CD1c-positive myeloid dendritic cell (primary cell): ENCODE measurements at regions not wholly inside any gene's neighbourhood (a gene's known extent, or its start where the extent isn't known, plus 50 kb on each side); places are given as distances from the start of the nearest gene placed in this dataset.

Experiments used
- DNase-seq: peaks from one replicate; pipeline ENCODE4 v3.0.0-alpha.2; 2016; ENCODE audit errors: extremely low spot score

DNA sequence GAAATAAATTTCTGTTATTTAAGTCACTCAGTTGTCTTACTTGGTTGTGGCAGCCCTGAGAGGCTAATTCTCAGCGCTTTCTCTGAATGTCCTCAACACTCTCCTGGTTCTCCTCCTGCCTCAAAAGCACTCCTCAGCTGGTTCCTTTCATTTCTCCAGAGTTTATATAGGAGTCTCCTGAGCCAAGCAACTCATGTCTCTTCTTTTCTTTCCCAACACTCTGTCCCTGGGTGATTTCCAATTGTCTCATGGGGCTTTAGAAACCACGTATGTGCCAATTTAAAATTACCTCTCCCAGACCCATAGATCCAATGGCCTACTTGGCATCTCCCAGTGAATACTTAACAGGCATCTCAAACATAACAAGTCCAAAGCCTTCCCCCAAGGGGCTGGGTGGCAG, 184.3 kb downstream of the TTC32 start:
- DNase-seq, result no peak

DNA sequence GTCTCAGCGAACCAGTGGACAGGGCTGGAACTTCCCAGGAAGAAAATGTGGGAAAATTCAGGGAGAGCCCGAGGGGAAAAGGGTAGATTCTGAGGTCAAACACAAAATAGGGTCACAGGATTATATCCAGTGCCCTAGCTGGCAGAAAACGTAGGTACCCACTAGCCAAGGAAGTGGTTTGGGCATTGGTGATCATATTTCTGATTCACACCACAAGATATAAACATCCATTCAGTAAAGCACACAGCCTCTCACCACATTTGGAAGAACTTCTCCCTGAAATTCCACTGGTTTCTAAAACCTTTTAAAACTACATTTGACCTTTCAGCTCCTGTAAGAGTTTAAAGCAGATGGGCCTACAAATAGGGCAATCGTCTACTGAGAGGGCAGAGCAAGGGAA, 186.9 kb downstream of the TTC32 start:
- no peak for DNase-seq

DNA sequence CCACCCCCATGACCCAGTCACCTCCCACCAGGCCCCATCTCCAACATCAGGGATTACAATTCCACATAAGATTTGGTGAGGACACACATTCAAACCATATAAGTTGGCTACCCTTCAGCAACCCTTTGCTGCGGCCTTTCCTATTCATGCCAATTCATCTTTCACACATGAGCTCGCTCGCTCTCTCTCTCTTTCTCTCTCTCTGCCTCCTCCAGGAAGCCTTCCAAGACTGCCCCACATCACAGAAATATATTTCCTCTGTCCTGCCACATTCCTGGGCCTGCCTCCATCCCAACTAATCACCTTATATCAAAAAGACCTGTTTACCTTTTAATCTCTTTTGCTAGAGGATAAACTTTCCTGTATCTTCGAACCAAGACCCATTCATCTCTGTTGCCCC, 188.9 kb downstream of the TTC32 start:
- DNase-seq, result no peak

DNA sequence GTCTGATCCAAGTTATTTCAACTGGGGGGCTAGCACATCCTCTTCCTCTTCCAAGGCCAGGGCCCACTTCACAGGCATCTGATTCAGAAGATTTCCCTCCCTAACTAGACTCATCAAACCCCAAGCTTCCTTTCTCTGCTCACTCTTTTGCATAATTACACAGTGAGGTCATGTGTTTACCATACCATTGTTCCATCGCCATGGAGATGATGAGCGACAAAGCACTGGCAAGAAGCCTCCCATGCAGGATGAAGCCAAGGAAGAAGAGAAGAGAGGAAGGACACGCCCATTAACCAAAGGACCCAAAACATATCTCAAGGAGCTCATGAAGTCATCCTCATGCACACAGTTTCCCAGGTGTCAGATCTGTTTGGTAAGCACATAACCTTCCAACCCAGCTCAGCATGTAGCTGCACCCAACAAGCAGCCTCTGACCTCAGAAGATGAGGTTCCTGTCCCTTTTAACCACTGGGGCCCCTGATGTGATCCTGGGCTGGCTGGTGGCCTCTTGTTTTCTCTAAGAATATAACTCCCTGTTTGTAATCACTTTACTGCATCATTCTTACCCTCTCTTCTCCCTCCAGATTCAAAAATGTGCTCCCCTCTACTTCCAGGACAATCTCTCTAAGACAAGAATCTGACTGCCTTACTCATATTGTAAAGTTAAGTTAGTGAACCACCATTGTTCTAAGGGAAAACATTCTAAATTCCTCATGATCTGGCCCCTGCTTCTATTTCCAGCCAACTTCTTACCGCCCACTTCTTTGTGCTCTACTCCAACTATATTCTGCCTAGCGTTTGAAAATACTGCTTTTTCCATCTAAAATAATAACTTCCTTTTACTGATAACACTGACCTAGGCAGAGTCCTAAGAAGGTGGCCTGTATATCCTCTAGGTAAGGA, 190.1 kb downstream of the TTC32 start:
- no peak for DNase-seq

DNA sequence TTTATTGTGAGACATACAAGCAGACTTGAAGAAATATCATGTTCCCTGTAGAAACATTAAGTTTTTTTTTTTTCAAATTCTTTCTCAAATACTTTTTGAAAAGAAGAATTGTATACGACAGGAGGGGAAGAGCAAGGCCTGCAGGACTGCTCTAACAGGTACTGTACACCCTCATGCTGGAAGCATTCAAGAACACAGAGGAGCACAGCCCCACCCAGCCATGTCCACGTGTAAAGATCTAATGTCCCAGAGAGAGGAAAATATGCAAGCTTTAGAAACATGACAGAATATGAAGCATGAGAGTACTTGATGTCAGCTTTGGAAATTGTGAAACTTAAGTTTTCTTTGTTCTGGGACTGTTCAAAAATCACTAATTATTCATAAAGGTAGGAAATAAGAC, 191.6 kb downstream of the TTC32 start:
- DNase-seq, result no peak

DNA sequence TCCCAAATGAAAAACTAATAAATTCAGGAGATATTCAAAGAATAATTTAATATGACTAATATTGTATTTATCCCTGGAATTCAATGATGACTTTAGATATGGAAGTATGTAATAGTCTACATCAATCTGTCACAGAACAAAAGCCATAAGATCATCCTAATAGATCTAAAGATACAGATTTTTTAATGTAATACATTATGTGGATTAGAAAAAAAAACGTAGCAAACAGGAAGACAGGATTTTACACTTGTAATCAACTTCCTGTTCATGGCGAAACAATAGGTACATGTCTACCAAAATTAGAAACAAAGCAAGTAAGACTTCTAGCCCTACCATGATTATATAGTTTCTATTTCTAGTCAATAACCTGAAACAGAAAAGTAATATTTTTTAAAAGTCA, 192.2 kb downstream of the TTC32 start:
- no peak for DNase-seq

DNA sequence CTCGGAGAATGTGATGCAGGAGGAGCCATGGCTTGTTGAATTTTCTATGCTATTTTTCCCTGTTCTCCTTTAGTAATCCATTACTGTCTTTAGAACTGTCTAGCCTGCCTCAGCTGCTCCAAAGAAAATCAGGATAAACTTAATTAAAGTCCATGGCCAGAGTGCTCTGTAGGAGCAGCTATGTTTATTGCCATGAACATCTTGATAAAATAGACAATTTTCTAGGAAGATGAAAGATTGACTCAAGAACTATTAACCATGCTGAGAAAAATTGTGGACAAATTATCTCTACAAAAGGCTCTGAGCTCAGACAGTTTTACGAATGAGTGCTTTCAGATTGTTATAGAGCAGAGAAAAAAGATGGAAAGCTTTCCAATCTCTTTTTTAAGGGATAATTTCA, 193.0 kb downstream of the TTC32 start:
- DNase-seq, result no peak

DNA sequence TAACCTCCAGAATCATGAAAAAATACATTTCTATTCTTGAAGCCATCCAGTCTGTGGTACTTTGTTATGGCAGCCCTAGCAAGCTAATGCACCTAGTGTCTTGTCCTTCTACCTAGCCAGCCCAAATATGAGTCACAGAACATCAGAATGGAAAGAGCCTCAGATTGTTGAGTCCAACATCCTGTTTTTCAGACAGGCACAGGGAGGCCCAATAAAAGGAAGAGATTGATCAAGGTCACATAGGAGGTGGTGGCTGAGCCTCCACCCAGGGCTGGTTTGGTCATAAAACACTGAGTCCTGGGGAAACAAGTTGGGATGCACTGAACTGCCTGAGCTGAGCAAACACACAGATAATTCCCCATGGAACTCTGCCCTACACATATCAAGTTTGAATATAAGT, 195.5 kb downstream of the TTC32 start:
- no peak for DNase-seq

DNA sequence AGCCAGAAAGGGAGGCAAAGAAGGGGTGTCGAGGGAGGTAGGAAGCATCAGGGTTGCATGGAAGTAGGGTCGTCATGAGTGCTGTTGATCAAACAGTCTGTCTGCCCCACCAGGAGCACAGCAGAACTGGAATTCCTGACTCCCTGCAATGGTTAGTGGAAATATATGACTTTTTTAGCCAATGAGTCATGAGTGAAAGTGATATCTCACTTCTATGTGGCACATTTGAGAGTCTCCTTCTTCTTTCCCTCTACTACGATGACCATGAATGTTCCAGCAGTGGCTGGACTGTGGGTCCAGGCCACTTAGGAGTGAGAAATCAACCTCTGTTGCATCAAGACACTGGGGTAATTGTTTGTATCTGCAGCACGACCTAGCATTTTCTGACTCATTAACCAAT, 199.5 kb downstream of the TTC32 start:
- DNase-seq, result no peak

DNA sequence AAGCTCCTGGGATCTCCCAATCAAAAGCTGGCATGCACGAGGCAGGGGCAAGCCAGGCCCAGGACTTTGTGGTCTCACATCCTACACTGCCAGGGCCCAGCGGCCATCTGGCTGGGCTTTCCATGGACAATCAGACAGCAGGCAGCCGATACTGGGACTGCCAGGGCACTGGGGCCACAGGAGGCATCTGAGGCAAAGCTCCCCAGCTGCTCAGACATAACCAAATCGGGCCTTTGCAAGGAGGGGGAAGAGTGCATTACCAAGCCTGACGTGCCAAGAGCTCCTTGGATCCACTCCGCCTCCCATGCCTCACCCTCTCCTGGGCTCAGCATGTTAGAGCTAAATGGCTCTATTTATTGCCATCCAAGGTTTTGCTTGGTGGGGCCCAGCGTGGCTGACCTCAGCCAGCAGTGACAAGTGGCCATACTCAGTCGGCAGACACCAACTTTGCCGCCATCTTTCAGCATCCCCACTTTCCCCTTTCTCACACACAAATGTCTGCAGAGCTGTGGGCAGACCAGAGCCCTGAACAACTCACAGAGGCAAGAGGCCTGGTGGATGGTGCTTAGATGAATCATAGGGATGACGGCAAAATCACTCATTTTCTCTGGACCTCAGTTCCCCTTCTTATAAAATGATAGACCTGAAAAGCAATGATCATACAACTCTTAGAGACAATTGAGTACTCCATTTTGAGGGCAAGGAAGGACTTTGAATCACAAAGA, 200.8 kb downstream of the TTC32 start:
- no peak for DNase-seq

DNA sequence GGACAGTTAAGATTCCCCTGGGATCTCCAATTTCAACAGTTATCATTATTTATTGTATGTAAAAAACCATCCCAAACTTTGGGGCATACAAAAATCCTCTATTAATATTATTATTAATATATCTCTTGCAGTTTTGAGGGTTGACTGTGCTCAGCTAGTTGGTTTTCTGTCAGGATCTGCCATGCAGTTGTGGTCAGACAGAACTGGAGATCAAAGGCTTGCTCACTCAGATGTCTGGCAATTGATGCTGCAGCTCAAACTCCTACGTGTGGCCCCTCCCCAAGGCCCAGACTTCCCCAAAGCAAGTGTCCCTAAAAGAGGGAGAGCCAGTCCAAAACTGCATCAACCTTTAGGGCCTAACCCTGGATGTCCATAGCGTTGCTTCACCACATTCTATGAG, 204.7 kb downstream of the TTC32 start:
- no peak for DNase-seq

DNA sequence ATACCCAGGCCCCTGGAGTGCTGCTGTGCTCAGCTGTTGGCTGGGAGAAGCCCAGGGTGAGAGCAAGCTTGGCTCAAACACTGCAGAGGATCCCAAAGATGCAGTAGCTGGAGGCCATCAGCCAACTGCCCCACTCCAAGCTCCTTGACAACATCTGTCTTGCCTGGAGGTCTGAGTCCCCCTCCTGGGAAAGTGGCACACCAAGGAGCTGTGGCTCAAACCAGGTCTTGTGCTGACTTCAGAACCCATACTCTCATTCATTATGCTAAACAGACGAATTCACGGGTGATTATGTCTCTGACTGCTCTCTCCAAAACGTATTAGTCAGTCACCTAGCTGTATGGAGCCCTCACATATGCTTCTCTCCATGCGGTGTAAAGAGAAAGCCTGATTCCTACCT, 206.1 kb downstream of the TTC32 start:
- no peak for DNase-seq

DNA sequence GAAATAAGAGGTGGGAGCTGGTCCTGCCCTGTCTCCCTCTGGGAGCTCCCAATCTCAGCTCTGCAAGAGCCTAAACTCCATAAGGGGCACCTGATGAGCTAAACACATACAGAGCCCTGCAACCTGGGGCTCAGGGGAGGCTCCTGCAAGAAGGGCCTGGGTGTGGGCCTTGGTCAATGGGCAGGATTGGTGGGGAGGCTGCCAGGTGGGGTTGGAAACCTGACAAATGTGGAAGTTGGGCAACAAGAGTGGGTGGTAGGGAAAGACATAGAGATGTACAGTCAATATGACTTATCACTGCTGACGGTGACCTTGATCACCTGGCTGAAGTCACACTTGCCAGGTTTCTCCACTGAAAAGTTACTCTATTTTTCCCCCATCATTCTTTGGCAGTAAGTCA, 209.9 kb downstream of the TTC32 start:
- DNase-seq, result no peak

DNA sequence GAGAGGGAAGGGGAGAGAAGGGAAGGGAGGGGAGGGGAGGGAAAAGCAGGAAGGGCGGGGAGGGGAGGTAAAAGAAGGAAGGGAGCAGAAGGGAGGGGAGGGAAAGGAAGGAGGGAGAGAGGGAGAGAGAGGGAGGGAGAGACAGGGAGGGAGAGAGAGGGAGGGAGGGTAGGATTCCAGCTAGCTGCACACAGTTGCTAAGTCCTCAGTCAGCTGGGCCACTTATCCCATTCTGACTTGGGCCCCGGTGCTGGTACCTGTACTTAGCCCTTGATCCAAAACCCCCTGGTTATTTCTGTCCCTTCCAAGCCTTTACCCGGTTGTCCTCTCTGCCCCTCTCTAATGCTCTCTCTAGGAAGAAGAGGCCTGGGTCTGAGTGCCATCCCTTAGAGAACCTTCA, 211.4 kb downstream of the TTC32 start:
- DNase-seq, result no peak

DNA sequence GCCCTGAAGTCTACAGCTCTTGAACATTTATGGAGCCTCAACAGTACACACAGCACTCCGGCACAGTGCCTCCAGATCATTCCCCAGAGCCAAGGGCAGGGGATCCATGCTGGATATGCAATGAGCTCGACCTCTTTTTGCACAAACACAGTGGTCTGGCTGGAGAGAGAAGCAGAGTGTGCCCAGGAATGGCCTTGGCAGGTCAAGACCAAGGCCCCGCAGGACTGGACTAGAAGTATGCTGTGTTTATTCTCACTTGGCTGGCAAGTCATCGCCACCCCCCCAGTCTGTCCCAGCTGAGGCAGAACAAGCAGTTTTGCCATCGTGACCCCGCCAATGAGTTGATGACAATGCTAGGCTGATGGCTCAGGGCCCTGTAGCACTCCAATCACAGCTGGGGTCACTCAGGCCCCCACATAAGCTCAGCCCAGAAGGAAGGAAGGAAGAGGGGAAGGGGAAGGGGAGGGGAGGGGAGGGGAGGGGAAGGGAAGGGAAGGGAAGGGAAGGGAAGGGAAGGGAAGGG, 212.1 kb downstream of the TTC32 start:
- DNase-seq, result no peak

DNA sequence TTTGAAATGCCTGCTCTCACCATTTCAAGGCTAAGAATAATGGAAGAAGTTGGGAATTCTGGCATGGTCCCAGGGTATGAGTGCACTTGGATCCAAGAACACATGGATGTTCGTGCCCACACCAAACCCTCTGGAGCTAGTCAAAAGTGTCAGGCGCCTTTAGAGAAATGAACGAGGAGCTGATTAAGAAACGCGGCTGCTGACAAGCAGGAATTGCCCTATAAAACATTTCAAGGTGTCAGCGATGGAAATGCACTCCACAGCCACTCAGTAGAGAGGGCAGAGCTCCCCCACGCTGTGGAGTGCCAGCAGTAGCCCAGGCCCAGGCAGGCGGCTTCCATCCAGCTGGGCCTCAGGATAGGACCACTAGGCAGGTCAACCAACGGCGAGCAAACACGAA, 213.7 kb downstream of the TTC32 start:
- DNase-seq, result no peak

DNA sequence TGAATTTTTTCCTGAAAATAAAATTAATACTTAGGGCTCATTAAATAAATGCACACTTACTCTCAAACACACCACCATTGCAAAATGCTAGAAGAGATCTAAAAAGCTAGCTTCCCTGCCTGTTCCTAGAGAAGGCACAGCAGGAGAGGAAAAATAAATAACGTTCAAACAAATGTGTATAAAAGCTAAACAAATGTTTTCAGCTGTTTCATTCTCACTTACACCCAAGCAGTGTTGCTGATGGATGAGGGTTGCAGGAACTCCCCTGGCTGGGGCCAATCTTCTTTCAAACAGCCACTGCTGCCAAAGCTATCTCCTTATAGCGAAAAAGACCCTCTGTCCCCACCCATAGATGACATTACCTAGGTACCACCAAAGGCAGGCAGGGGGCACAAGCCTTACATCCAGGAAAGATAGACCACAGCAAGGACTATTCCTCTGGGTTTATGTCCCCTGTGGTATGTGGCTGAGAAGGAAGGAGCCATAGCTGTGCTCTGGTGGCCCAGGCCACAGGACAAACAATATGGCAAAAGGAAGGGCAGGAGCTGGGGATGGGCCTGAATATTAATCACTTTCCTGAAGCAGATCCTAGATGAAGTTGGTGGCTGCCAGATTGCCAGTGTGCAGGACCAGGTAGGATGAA, 214.6 kb downstream of the TTC32 start:
- DNase-seq, result no peak

DNA sequence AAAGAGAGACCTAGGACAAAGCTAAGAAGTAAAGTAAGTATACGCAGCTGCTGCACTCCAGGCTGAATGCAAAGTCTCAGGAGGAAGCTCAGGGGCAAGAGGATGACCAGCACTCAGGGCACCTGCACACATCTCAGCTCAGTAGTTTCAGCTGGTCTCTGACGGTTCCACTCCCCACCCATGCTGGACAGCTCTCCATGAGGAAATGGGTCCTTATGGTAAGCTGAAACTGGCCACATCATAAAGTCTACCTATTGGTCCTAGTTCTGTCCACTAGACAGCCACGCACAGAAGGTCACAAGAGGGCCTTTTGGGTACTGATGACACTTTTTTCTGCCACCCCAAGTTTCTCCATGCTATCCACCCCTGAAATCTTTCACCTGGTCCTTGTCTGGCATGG, 215.3 kb downstream of the TTC32 start:
- no peak for DNase-seq

DNA sequence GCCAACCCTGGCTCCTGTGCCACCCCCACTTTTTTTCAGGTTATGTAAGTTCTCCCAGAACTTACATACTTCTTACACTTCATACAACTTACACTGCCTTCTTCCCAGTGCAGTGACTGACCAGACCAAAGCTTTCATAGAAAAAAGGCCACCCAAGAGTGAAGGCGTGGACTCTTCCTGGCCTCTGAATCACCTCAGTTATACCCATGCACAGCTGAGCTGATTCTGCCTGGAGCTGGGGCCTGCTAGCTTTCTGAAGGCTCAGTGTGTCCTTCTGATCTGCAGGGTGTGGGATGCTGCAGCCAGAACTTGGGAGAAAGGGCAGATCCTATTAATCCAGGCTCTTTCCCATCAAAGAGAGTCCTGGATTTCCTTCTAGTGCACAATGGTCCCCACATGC, 216.1 kb downstream of the TTC32 start:
- no peak for DNase-seq

DNA sequence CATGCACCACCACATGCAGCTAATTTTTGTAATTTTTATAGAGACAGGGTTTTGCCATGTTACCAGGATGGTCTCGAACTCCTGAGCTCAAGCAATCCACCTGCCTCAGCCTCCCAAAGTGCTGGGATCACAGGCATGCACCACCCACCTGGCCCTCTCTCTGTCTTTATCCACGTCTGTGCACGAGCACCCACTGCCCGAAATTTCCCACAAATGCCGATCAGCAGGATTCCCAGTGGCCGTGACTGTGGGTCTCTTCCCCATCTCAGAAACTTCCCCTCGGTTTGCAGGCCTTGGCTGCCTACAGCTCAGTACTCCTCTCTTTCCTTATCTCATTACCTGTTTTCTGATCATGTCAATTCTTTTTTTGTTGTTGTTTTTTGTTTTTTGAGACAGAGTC, 217.3 kb downstream of the TTC32 start:
- DNase-seq, result no peak

DNA sequence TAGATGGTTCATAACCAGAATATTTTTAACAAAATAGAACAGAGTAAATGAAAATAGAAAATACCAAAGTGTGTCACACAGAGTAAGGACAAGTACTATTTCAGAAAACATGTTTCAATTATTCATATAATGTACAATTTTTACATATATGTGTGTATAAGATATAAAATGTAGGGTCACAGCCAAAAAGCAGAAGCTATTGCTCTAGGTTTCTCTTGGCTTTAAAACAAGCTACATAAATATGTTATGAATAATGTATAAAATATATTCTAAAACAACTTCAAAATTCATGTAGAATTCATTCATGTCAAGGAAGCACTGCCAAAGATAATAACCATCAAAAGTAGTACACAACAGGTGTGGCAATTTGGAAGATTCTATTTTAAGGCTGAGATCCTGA, 218.2 kb downstream of the TTC32 start:
- DNase-seq, result no peak

DNA sequence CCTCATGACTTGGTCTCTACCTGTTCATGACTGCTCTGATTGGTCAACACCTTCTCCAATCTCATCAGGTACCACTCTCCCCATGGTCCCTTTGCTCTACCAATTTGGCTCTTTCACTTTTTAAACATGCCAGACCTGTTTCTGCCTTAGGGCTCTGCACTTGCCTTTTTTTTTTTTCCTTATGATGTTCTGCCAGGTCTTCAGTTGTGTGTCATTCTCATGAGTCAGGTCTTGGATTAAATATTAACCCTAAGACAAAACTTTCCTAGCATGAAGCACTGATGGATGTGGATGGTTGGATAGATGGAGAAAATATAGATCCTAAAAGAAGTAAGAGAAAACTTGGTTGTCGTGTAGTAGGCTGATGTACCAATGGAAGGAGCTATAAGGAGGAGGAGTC, 219.3 kb downstream of the TTC32 start:
- DNase-seq, result no peak
